ENCODE measurements at regions not wholly inside any gene's neighbourhood (a gene's known extent, or its start where the extent isn't known, plus 50 kb on each side); places are given as distances from the start of the nearest gene placed in this dataset.

DNA sequence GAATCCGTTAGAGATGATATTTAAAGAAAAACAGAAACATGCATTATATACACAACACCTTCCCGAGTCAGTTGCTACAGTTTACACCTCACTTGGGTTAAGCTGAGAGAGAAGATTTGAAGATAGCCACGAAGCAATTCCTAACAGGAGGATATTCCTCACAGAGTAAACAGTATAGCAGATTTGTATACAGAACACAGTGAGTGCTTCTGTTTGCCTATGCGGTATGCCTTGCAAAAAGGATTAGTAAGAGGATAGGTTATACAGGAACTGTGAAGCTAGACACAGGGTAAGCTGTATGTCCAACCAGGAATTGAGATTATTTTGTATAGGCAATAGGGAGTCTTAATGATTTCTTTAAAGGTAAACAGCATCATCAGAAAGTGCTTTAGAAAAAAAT lies 471.8 kb downstream of the LIG4 start:
- no peak for DNase-seq
- H3K14ac ChIP-seq (ENCODE audit: insufficient read depth, low read length): no peak overlapping the region
- H3K18ac ChIP-seq (ENCODE audit: insufficient read length, low read depth, low read length): no peak overlapping the region
- H3K79me2 ChIP-seq (ENCODE audit: insufficient read depth, low read length): no peaks in the 10 kb centered on the region
- no CpG with 5 or more reads among the region's 4 CpGs for WGBS (ENCODE audit: extremely low coverage, insufficient read length, low lambda C conversion rate)
- Mint-ChIP-seq H3K9me3 (peaks cover 2 to 3% of the 10 kb centered on the region in 2 experiments; a peak in 2 of 5 replicates), H3K27me3 (ENCODE audit: low read depth) (no peaks in the 10 kb centered on the region), H3K36me3 (ENCODE audit: insufficient read depth in 1 of 3, low read depth in 3 of 3) (peaks cover 0 to 5% (median 0%) of the 10 kb centered on the region in 3 experiments; a peak in 1 of 7 replicates), H3K27ac (no peak overlapping the region), H3K4me3 (no peak overlapping the region), H3K4me1 (peaks cover 5 to 6% of the 10 kb centered on the region in 2 experiments)
- no peak overlapping the region for H3K56ac ChIP-seq (ENCODE audit: insufficient read length, low read depth, low read length)
- no peak overlapping the region for H3T11ph ChIP-seq (ENCODE audit: low read length)
- no peaks in the 10 kb centered on the region for H3K9me3 ChIP-seq (ENCODE audit: control insufficient read depth, low read depth, low read length)
- H2AK5ac ChIP-seq (ENCODE audit: insufficient read length, low read length): no peak overlapping the region
- no peak overlapping the region for H2AFZ ChIP-seq (ENCODE audit: low read length)
- no peak overlapping the region for H4K91ac ChIP-seq (ENCODE audit: insufficient read length, low read depth, low read length)
- TF ChIP-seq, protein P1, sequence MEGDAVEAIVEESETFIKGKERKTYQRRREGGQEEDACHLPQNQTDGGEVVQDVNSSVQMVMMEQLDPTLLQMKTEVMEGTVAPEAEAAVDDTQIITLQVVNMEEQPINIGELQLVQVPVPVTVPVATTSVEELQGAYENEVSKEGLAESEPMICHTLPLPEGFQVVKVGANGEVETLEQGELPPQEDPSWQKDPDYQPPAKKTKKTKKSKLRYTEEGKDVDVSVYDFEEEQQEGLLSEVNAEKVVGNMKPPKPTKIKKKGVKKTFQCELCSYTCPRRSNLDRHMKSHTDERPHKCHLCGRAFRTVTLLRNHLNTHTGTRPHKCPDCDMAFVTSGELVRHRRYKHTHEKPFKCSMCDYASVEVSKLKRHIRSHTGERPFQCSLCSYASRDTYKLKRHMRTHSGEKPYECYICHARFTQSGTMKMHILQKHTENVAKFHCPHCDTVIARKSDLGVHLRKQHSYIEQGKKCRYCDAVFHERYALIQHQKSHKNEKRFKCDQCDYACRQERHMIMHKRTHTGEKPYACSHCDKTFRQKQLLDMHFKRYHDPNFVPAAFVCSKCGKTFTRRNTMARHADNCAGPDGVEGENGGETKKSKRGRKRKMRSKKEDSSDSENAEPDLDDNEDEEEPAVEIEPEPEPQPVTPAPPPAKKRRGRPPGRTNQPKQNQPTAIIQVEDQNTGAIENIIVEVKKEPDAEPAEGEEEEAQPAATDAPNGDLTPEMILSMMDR (conservative IDR thresholded peaks at IDR 0.05): no peak
- H3K27ac ChIP-seq (ENCODE audit: insufficient read length, low read depth, low read length): no peak overlapping the region
- H2BK120ac ChIP-seq (ENCODE audit: low read depth, low read length, poor library complexity, severe bottlenecking): no peak overlapping the region
- no peak overlapping the region for H3K9ac ChIP-seq (ENCODE audit: extremely low read depth, insufficient read length, low read length)
- H3K23me2 ChIP-seq (ENCODE audit: insufficient read length, low read depth, low read length, poor library complexity, severe bottlenecking): no peaks in the 10 kb centered on the region
- no peaks in the 10 kb centered on the region for H3K79me1 ChIP-seq (ENCODE audit: insufficient read depth, low read depth, low read length, poor library complexity, severe bottlenecking)
- no peak overlapping the region for H3K23ac ChIP-seq (ENCODE audit: insufficient read length, low read depth, low read length)
- H4K8ac ChIP-seq (replicated peaks; ENCODE audit: insufficient read length, low read depth, low read length): no peak overlapping the region
- no peaks in the 10 kb centered on the region for H3K27me3 ChIP-seq (ENCODE audit: insufficient read depth, low read length)
- H2BK5ac ChIP-seq (ENCODE audit: insufficient read length, low read length): no peak overlapping the region
- no peaks in the 10 kb centered on the region for H4K20me1 ChIP-seq (ENCODE audit: control insufficient read depth, insufficient read depth, insufficient read length)
- no peak overlapping the region for H3K4ac ChIP-seq (ENCODE audit: low read depth, low read length)
- no peak overlapping the region for H3K4me2 ChIP-seq (ENCODE audit: insufficient read depth, insufficient read length, low read length)
- H2BK15ac ChIP-seq (ENCODE audit: low read depth, low read length): no peak overlapping the region
- H2BK12ac ChIP-seq (ENCODE audit: insufficient read length, low read depth, low read length): no peak overlapping the region
- no peak overlapping the region for H4K5ac ChIP-seq (ENCODE audit: insufficient read length, low read depth, low read length)
- H2BK20ac ChIP-seq (ENCODE audit: low read depth, low read length, poor library complexity, severe bottlenecking): no peak overlapping the region
- H3K4me1 ChIP-seq (ENCODE audit: insufficient read depth, low read length): no peaks in the 10 kb centered on the region

Measured in H9 (cell line).